OCI-LY7 (cell line): ENCODE measurements at regions not wholly inside any gene's neighbourhood (a gene's known extent, or its start where the extent isn't known, plus 50 kb on each side); places are given as distances from the start of the nearest gene placed in this dataset.

Experiments used
- CTCF ChIP-seq: fragments of 200-600 bp; sonication (generic); conservative IDR thresholded peaks from 2 replicates; pipeline ENCODE4 v1.5.1; 2014; ENCODE audit warnings: mild to moderate bottlenecking, antibody characterized with exemption, low read length, moderate library complexity, mixed read lengths
- EZH2phosphoT487 ChIP-seq: fragments of 200-600 bp; sonication (generic); IDR thresholded peaks from 2 replicates; pipeline ENCODE4 v1.6.1; 2018; ENCODE audit warnings: low read depth, borderline replicate concordance, mild to moderate bottlenecking, mixed run types, antibody characterized with exemption, low read length, moderate library complexity, mixed read lengths

- TF ChIP-seq CTCF = no peak
- no peak for TF ChIP-seq EZH2phosphoT487
Measured at GRCh38 chr5:135128361-135128760, 94.3 kb upstream of the PITX1 start.
